ENCODE measurements at regions not wholly inside any gene's neighbourhood (a gene's known extent, or its start where the extent isn't known, plus 50 kb on each side); places are given as distances from the start of the nearest gene placed in this dataset.

DNA sequence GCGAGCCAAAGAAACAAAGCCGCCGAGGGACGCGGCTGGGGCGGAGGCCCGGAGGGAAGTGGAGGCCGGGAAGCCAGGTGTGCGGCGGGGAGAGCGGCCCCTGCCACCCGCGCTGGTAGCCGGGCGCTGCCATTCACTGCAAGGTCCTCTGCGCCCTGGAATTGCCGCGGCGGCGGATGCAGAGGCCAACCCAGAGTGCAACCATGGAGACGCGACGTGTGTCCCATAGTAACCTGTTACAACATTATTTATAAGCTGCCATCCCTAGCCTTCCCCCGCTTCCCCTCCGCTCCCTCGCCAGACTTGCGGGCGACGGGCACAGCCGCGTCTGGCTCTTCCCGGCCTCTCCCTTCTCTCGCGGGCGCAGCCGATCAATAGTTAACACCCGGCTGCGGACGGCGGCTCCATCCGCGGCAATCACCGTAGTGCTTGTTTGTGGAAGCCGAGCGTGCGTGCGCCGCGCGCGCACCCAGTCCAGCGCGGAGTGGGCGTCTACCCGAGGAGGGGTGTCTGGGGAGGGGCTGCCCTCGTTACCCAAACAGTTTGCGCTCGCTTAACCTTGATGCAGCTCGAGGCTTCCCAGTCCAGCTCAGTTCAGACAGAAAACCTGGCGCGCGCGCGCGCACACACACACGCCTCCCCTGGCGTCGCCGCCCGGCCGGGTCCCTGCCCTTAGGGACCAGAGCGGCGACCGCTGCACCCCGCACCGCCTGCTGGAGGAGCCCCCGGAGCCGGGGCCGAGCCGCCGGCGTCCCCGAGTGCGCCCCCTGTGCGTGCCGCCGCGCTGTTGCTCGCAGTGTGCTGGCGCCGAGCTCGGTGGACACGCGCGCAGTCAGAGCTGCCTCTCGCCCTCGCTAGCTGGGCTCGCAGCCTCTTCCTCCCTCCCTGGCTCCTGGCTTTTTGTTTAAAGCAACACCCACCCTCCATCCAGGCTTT is 165.4 kb upstream of the DPP6 start:
- TF ChIP-seq, protein P1, sequence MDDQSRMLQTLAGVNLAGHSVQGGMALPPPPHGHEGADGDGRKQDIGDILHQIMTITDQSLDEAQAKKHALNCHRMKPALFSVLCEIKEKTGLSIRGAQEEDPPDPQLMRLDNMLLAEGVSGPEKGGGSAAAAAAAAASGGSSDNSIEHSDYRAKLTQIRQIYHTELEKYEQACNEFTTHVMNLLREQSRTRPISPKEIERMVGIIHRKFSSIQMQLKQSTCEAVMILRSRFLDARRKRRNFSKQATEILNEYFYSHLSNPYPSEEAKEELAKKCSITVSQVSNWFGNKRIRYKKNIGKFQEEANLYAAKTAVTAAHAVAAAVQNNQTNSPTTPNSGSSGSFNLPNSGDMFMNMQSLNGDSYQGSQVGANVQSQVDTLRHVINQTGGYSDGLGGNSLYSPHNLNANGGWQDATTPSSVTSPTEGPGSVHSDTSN (CRISPR knock-in tag; IDR thresholded peaks at IDR 0.05; ENCODE audit: borderline replicate concordance), result no peak
- TF ChIP-seq CCAR2 (optimal IDR thresholded peaks at IDR 0.05; ENCODE audit: low read depth, low read length), result no peak
- no peak for TF ChIP-seq RXRA (CRISPR knock-in tag; IDR thresholded peaks at IDR 0.05)
- no peak for TF ChIP-seq ELF3 (CRISPR knock-in tag; IDR thresholded peaks at IDR 0.05)
- no peak for TF ChIP-seq SIN3A (IDR thresholded peaks at IDR 0.05; ENCODE audit: borderline replicate concordance, low read depth, low read length)
- TF ChIP-seq MAFK (conservative IDR thresholded peaks at IDR 0.05 in 1 of 2, IDR thresholded peaks at IDR 0.05 in 1 of 2; ENCODE audit: low read length in 2 of 2), result no peak
- no peak for TF ChIP-seq ZNF766 (CRISPR knock-in tag; IDR thresholded peaks at IDR 0.05; ENCODE audit: borderline replicate concordance)
- TF ChIP-seq CTCF (CRISPR knock-in tag; IDR thresholded peaks at IDR 0.05), result no peak
- no peak for TF ChIP-seq POLR2A (IDR thresholded peaks at IDR 0.05; ENCODE audit: insufficient read depth in 1 of 2, low read depth in 2 of 2, low read length in 2 of 2)
